GM21529 (cell line): ENCODE measurements at regions not wholly inside any gene's neighbourhood (a gene's known extent, or its start where the extent isn't known, plus 50 kb on each side); places are given as distances from the start of the nearest gene placed in this dataset.

Source experiments
- ATAC-seq: cut with Tn5 transposase; IDR thresholded peaks from one replicate; pipeline ENCODE4 v1.9.1; 2021; ENCODE audit not compliant: unreplicated experiment

GRCh38 chr2:104502901-104503300, 351.0 kb upstream of the POU3F3 start:
- no peak for ATAC-seq

GRCh38 chr2:104504331-104505073, 349.4 kb upstream of the POU3F3 start:
- no peak for ATAC-seq

GRCh38 chr2:104518256-104518655, 335.7 kb upstream of the POU3F3 start:
- no peak for ATAC-seq

GRCh38 chr2:104521247-104521646, 332.7 kb upstream of the POU3F3 start:
- ATAC-seq: no peak

- ATAC-seq: no peak
These were observed 330.0 kb upstream of the POU3F3 start for GRCh38 chr2:104523921-104524320.

- ATAC-seq: no peak
These were observed 325.8 kb upstream of the POU3F3 start for GRCh38 chr2:104528101-104528500.

GRCh38 chr2:104531122-104531521, 322.8 kb upstream of the POU3F3 start:
- no peak for ATAC-seq

GRCh38 chr2:104537116-104537515, 316.8 kb upstream of the POU3F3 start:
- ATAC-seq: no peak

GRCh38 chr2:104538077-104538476, 315.8 kb upstream of the POU3F3 start:
- ATAC-seq: no peak

- ATAC-seq: no peak
These were observed 314.3 kb upstream of the POU3F3 start for GRCh38 chr2:104539649-104540048.

- ATAC-seq: no peak
These were observed 308.9 kb upstream of the POU3F3 start for GRCh38 chr2:104545055-104545454.

GRCh38 chr2:104546537-104546936, 307.4 kb upstream of the POU3F3 start:
- ATAC-seq: no peak

- no peak for ATAC-seq
These were observed 306.7 kb upstream of the POU3F3 start for GRCh38 chr2:104547221-104547620.

GRCh38 chr2:104561251-104561650, 292.7 kb upstream of the POU3F3 start:
- no peak for ATAC-seq

- no peak for ATAC-seq
These were observed 291.4 kb upstream of the POU3F3 start for GRCh38 chr2:104562537-104562936.

GRCh38 chr2:104563398-104563996, 290.4 kb upstream of the POU3F3 start:
- no peak for ATAC-seq

- ATAC-seq: no peak
These were observed 285.7 kb upstream of the POU3F3 start for GRCh38 chr2:104568247-104568646.

- ATAC-seq: no peak
These were observed 283.7 kb upstream of the POU3F3 start for GRCh38 chr2:104570259-104570658.

GRCh38 chr2:104572834-104573233, 281.1 kb upstream of the POU3F3 start:
- ATAC-seq: no peak

GRCh38 chr2:104574367-104574766, 279.5 kb upstream of the POU3F3 start:
- ATAC-seq: no peak

GRCh38 chr2:104577143-104577542, 276.8 kb upstream of the POU3F3 start:
- no peak for ATAC-seq

GRCh38 chr2:104582471-104582870, 271.4 kb upstream of the POU3F3 start:
- no peak for ATAC-seq

- ATAC-seq: no peak
These were observed 270.1 kb upstream of the POU3F3 start for GRCh38 chr2:104583811-104584210.
